ENCODE measurements at regions not wholly inside any gene's neighbourhood (a gene's known extent, or its start where the extent isn't known, plus 50 kb on each side); places are given as distances from the start of the nearest gene placed in this dataset.

DNA sequence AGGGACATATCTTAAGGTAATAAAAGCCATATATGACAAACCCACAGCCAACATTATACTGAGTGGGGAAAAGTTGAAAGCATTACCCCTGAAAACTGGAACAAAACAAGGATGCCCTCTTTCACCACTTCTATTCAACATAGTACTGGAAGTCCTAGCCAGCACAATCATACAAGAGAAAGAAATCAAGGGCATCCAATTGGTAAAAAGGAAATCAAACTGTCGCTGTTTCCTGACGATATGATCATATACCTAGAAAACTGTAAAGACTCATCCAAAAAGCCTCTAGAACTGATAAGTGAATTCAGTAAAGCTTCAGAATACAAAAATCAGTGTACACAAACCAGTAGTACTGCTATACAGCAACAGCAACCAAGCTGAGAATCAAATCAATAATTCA lies 53.8 kb upstream of the PSME4 start:
- TF ChIP-seq, protein P1, sequence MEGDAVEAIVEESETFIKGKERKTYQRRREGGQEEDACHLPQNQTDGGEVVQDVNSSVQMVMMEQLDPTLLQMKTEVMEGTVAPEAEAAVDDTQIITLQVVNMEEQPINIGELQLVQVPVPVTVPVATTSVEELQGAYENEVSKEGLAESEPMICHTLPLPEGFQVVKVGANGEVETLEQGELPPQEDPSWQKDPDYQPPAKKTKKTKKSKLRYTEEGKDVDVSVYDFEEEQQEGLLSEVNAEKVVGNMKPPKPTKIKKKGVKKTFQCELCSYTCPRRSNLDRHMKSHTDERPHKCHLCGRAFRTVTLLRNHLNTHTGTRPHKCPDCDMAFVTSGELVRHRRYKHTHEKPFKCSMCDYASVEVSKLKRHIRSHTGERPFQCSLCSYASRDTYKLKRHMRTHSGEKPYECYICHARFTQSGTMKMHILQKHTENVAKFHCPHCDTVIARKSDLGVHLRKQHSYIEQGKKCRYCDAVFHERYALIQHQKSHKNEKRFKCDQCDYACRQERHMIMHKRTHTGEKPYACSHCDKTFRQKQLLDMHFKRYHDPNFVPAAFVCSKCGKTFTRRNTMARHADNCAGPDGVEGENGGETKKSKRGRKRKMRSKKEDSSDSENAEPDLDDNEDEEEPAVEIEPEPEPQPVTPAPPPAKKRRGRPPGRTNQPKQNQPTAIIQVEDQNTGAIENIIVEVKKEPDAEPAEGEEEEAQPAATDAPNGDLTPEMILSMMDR (IDR thresholded peaks at IDR 0.05; ENCODE audit: low read depth, low read length) = no peak
- no peak for TF ChIP-seq EZH2phosphoT487 (IDR thresholded peaks at IDR 0.05; ENCODE audit: low read depth)

Data from OCI-LY3 (cell line).